ENCODE measurements at regions not wholly inside any gene's neighbourhood (a gene's known extent, or its start where the extent isn't known, plus 50 kb on each side); places are given as distances from the start of the nearest gene placed in this dataset.

DNA sequence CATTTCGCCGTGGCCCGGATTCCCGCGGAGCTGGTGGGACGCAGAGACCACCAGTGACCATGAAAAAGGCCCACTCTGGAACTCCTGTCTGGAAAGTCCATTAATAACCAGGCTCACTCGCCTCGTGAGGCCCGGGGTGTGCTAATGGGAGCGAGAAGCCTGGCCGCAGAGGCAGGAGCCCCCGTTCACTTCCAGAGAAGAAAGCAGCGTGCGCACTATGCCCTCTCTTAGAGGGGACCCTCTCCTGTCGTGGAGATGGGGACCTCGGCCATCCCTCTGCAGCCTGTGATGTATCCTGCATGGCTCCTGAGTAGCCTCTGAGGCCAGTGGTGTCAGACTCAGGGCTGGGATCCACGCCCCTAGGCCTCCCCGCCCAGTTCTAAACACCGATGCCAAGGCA is 134.1 kb upstream of the VRK1 start (continued):
- TF ChIP-seq, protein P1, sequence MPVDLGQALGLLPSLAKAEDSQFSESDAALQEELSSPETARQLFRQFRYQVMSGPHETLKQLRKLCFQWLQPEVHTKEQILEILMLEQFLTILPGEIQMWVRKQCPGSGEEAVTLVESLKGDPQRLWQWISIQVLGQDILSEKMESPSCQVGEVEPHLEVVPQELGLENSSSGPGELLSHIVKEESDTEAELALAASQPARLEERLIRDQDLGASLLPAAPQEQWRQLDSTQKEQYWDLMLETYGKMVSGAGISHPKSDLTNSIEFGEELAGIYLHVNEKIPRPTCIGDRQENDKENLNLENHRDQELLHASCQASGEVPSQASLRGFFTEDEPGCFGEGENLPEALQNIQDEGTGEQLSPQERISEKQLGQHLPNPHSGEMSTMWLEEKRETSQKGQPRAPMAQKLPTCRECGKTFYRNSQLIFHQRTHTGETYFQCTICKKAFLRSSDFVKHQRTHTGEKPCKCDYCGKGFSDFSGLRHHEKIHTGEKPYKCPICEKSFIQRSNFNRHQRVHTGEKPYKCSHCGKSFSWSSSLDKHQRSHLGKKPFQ (tag by site-specific recombination; IDR thresholded peaks at IDR 0.05), result no peak

DNA sequence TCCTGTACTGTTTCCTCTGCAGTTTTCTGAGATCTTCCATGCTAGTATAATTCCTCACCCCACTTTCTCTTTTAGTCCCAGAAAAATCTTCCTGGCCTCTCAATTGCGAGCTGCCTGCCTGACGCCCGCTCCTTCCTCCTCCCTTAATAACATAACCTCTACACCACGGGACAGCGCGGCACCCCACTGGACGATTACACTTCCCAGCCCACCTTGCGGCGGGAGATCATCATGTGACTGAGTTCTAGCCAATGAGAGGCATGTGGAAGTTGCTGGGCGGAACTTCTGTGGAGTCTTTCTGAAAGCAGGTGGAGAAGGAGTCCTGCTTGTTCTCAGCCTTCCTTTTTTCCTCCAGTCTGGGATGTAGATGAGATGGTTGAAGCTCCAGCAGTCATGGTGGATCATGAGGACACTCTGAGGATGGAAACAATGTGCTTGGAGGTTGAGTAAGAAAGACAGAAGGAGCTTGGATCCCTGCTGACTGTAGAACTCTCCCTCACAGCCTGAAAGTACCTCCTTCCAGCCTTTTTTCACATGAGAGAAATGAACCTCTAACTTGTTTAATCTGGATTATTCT is 133.6 kb upstream of the VRK1 start:
- no peaks in the 10 kb centered on the region for H3K9me3 ChIP-seq (ENCODE audit: control insufficient read depth, insufficient read depth, low read depth, low read length)
- H3K27ac ChIP-seq (ENCODE audit: extremely low read depth, low read depth, low read length), result no peak overlapping the region
- TF ChIP-seq IKZF3 (tag by site-specific recombination; IDR thresholded peaks at IDR 0.05) (no peak), ZNF324 (tag by site-specific recombination; IDR thresholded peaks at IDR 0.05) (no peak), ZNF19 (tag by site-specific recombination; IDR thresholded peaks at IDR 0.05; ENCODE audit: low read depth) (no peak), ZNF660 (tag by site-specific recombination; IDR thresholded peaks at IDR 0.05) (no peak), ZNF837 (tag by site-specific recombination; IDR thresholded peaks at IDR 0.05) (no peak), KLF9 (tag by site-specific recombination; IDR thresholded peaks at IDR 0.05; ENCODE audit: low read depth) (no peak), ZNF791 (tag by site-specific recombination; IDR thresholded peaks at IDR 0.05) (no peak), ZNF112 (tag by site-specific recombination; IDR thresholded peaks at IDR 0.05) (no peak), ZNF138 (tag by site-specific recombination; IDR thresholded peaks at IDR 0.05; ENCODE audit: borderline replicate concordance) (no peak), GLIS1 (tag by site-specific recombination; IDR thresholded peaks at IDR 0.05) (no peak), ZNF596 (tag by site-specific recombination; IDR thresholded peaks at IDR 0.05) (no peak)
- TF ChIP-seq, protein P2, sequence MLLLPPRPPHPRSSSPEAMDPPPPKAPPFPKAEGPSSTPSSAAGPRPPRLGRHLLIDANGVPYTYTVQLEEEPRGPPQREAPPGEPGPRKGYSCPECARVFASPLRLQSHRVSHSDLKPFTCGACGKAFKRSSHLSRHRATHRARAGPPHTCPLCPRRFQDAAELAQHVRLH (tag by site-specific recombination; IDR thresholded peaks at IDR 0.05), result no peak
- TF ChIP-seq, protein P3, sequence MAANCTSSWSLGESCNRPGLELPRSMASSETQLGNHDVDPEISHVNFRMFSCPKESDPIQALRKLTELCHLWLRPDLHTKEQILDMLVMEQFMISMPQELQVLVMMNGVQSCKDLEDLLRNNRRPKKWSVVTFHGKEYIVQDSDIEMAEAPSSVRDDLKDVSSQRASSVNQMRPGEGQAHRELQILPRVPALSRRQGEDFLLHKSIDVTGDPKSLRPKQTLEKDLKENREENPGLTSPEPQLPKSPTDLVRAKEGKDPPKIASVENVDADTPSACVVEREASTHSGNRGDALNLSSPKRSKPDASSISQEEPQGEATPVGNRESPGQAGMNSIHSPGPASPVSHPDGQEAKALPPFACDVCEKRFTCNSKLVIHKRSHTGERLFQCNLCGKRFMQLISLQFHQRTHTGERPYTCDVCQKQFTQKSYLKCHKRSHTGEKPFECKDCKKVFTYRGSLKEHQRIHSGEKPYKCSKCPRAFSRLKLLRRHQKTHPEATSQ (tag by site-specific recombination; IDR thresholded peaks at IDR 0.05), result no peak
- TF ChIP-seq, protein P4, sequence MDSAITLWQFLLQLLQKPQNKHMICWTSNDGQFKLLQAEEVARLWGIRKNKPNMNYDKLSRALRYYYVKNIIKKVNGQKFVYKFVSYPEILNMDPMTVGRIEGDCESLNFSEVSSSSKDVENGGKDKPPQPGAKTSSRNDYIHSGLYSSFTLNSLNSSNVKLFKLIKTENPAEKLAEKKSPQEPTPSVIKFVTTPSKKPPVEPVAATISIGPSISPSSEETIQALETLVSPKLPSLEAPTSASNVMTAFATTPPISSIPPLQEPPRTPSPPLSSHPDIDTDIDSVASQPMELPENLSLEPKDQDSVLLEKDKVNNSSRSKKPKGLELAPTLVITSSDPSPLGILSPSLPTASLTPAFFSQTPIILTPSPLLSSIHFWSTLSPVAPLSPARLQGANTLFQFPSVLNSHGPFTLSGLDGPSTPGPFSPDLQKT (IDR thresholded peaks at IDR 0.05; ENCODE audit: borderline replicate concordance, low read depth, low read length), result no peak
- TF ChIP-seq, protein P5, sequence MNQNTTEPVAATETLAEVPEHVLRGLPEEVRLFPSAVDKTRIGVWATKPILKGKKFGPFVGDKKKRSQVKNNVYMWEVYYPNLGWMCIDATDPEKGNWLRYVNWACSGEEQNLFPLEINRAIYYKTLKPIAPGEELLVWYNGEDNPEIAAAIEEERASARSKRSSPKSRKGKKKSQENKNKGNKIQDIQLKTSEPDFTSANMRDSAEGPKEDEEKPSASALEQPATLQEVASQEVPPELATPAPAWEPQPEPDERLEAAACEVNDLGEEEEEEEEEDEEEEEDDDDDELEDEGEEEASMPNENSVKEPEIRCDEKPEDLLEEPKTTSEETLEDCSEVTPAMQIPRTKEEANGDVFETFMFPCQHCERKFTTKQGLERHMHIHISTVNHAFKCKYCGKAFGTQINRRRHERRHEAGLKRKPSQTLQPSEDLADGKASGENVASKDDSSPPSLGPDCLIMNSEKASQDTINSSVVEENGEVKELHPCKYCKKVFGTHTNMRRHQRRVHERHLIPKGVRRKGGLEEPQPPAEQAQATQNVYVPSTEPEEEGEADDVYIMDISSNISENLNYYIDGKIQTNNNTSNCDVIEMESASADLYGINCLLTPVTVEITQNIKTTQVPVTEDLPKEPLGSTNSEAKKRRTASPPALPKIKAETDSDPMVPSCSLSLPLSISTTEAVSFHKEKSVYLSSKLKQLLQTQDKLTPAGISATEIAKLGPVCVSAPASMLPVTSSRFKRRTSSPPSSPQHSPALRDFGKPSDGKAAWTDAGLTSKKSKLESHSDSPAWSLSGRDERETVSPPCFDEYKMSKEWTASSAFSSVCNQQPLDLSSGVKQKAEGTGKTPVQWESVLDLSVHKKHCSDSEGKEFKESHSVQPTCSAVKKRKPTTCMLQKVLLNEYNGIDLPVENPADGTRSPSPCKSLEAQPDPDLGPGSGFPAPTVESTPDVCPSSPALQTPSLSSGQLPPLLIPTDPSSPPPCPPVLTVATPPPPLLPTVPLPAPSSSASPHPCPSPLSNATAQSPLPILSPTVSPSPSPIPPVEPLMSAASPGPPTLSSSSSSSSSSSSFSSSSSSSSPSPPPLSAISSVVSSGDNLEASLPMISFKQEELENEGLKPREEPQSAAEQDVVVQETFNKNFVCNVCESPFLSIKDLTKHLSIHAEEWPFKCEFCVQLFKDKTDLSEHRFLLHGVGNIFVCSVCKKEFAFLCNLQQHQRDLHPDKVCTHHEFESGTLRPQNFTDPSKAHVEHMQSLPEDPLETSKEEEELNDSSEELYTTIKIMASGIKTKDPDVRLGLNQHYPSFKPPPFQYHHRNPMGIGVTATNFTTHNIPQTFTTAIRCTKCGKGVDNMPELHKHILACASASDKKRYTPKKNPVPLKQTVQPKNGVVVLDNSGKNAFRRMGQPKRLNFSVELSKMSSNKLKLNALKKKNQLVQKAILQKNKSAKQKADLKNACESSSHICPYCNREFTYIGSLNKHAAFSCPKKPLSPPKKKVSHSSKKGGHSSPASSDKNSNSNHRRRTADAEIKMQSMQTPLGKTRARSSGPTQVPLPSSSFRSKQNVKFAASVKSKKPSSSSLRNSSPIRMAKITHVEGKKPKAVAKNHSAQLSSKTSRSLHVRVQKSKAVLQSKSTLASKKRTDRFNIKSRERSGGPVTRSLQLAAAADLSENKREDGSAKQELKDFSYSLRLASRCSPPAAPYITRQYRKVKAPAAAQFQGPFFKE (tag by site-specific recombination; IDR thresholded peaks at IDR 0.05; ENCODE audit: borderline replicate concordance), result no peak
- ChIA-PET CTCF (no interaction called here), POLR2A (no interaction called here)
- H3K4me1 ChIP-seq (ENCODE audit: control insufficient read depth, insufficient read depth, low read length), result no peaks in the 10 kb centered on the region
- H3K36me3 ChIP-seq (ENCODE audit: control insufficient read depth in 2 of 2, insufficient read depth in 1 of 2, low read length in 2 of 2), result no peaks in the 10 kb centered on the region
- no peak overlapping the region for H3K4me3 ChIP-seq (ENCODE audit: low read depth, low read length)
